OCI-LY7 (cell line): ENCODE measurements at regions not wholly inside any gene's neighbourhood (a gene's known extent, or its start where the extent isn't known, plus 50 kb on each side); places are given as distances from the start of the nearest gene placed in this dataset.

Experiments
- BruUV-seq: library from RNA; stranded (reverse); fragments of 400-500 nt; replicated peaks from 2 replicates; lab custom pipeline; 2021; lab: Mats Ljungman, UMichigan
- CTCF ChIA-PET: fragments of 300-600 bp; sonication (Branson Sonifier 250); formaldehyde crosslinking; loops from one replicate; lab custom pipeline; 2022; ENCODE audit warnings: antibody characterized with exemption; ENCODE audit not compliant: unreplicated experiment; lab: Charles Lee
- POLR2A ChIA-PET: fragments of 300-600 bp; sonication (Branson Sonifier 250); formaldehyde crosslinking; loops from one replicate; lab custom pipeline; 2022; ENCODE audit warnings: antibody characterized with exemption; lab: Charles Lee
- DNase-seq: peaks from one replicate; pipeline ENCODE4 v3.0.0-alpha.2; 2015; ENCODE audit warnings: low spot score
- H2AFZ ChIP-seq: fragments of 200-600 bp; sonication (generic), shearing (Covaris generic); 2 replicates; pipeline ENCODE4 v1.6.1; 2014; ENCODE audit warnings: mild to moderate bottlenecking, antibody characterized with exemption, low read length, moderate library complexity
- H3K27ac ChIP-seq: fragments of 200-600 bp; sonication (generic); 2 replicates; pipeline ENCODE4 v1.5.1; 2014; ENCODE audit warnings: mixed run types, low read depth, mild to moderate bottlenecking, moderate library complexity, low read length, inconsistent platforms; ENCODE audit not compliant: poor library complexity, severe bottlenecking
- H3K36me3 ChIP-seq: fragments of 200-600 bp; sonication (generic); 2 replicates; pipeline ENCODE4 v1.6.1; 2014; ENCODE audit warnings: mild to moderate bottlenecking, antibody characterized with exemption, low read length, moderate library complexity, mixed read lengths; ENCODE audit not compliant: insufficient read depth
- H3K4me1 ChIP-seq: fragments of 200-600 bp; sonication (generic); 2 replicates; pipeline ENCODE4 v1.5.1; 2014; ENCODE audit warnings: mild to moderate bottlenecking, low read length; ENCODE audit not compliant: insufficient read depth, poor library complexity, severe bottlenecking
- H3K4me2 ChIP-seq: fragments of 200-600 bp; sonication (generic); 2 replicates; pipeline ENCODE4 v1.6.1; 2014; ENCODE audit warnings: mild to moderate bottlenecking, low read length
- H3K4me3 ChIP-seq: fragments of 200-600 bp; sonication (generic); 2 replicates; pipeline ENCODE4 v1.5.1; 2014; ENCODE audit warnings: mild to moderate bottlenecking, low read depth, low read length; ENCODE audit not compliant: poor library complexity, severe bottlenecking
- H3K79me2 ChIP-seq: fragments of 200-600 bp; sonication (generic); 2 replicates; pipeline ENCODE4 v1.6.1; 2016; ENCODE audit warnings: low read depth, mild to moderate bottlenecking, low read length, moderate library complexity, mixed read lengths; ENCODE audit not compliant: insufficient read depth
- H3K9me2 ChIP-seq: fragments of 200-600 bp; sonication (generic); 2 replicates; pipeline ENCODE4 v1.6.1; 2016; ENCODE audit warnings: mild to moderate bottlenecking, low read length, mixed read lengths; ENCODE audit not compliant: insufficient read depth
- H3K9me3 ChIP-seq: fragments of 200-600 bp; sonication (generic); 2 replicates; pipeline ENCODE4 v1.6.1; 2014; ENCODE audit warnings: mild to moderate bottlenecking, mixed run types, low read length, mixed read lengths
- H4K20me1 ChIP-seq: fragments of 200-600 bp; sonication (generic); 2 replicates; pipeline ENCODE4 v1.6.1; 2014; ENCODE audit warnings: mild to moderate bottlenecking, antibody characterized with exemption, low read length, moderate library complexity, mixed read lengths; ENCODE audit not compliant: insufficient read depth
- EZH2phosphoT487 ChIP-seq: fragments of 200-600 bp; sonication (generic); IDR thresholded peaks from 2 replicates; pipeline ENCODE4 v1.6.1; 2018; ENCODE audit warnings: low read depth, borderline replicate concordance, mild to moderate bottlenecking, mixed run types, antibody characterized with exemption, low read length, moderate library complexity, mixed read lengths
- intact Hi-C: fragments of 100-400 bp; cut with micrococcal nuclease; formaldehyde crosslinking; loops from one replicate; pipeline ENCODE4 v1.10.0; 2022; ENCODE audit not compliant: unreplicated experiment
- TF ChIP-seq, protein P1 (sequence below): fragments of 200-600 bp; sonication (generic); conservative IDR thresholded peaks from 2 replicates; pipeline ENCODE4 v1.5.1; 2014; ENCODE audit warnings: mild to moderate bottlenecking, antibody characterized with exemption, low read length, moderate library complexity, mixed read lengths

DNA sequence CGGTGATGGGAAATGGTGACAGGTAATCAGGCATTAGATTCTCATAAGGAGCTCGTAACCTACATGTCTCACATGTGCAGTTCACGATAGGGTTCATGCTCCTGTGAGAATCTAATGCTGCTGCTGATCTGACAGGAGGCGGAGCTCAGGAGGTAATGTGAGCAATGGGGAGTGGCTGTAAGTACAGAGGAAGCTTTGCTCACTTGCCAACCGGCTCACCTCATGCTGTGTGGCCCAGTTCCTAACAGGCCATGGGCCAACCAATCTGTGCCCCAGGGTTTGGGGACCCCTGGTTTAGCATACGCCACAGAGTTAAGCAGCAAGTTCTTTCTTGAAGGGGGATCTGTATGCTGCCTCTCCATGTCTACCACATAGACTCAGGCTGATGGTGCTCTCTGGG, 133.1 kb downstream of the IQUB start:
- CTCF ChIA-PET = no interaction called here
- TF ChIP-seq, protein P1, sequence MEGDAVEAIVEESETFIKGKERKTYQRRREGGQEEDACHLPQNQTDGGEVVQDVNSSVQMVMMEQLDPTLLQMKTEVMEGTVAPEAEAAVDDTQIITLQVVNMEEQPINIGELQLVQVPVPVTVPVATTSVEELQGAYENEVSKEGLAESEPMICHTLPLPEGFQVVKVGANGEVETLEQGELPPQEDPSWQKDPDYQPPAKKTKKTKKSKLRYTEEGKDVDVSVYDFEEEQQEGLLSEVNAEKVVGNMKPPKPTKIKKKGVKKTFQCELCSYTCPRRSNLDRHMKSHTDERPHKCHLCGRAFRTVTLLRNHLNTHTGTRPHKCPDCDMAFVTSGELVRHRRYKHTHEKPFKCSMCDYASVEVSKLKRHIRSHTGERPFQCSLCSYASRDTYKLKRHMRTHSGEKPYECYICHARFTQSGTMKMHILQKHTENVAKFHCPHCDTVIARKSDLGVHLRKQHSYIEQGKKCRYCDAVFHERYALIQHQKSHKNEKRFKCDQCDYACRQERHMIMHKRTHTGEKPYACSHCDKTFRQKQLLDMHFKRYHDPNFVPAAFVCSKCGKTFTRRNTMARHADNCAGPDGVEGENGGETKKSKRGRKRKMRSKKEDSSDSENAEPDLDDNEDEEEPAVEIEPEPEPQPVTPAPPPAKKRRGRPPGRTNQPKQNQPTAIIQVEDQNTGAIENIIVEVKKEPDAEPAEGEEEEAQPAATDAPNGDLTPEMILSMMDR = no peak
- TF ChIP-seq EZH2phosphoT487 = no peak
- Histone ChIP-seq H3K79me2 (no peaks in the 10 kb centered on the region), H3K9me2 (no peaks in the 10 kb centered on the region), H3K4me2 (no peak overlapping the region), H3K4me1 (no peaks in the 10 kb centered on the region), H4K20me1 (no peaks in the 10 kb centered on the region), H2AFZ (no peak overlapping the region), H3K9me3 (no peaks in the 10 kb centered on the region), H3K36me3 (no peaks in the 10 kb centered on the region), H3K27ac (no peak overlapping the region), H3K4me3 (no peak overlapping the region)
- POLR2A ChIA-PET = interaction anchor here (0.7 to 1.1 kb wide), 3 partner anchors 16 to 1049 kb away, joined by 3 to 5 read pairs (median 3); no protein-coding TSS in a partner anchor
- no TSS peak for BruUV-seq
- intact Hi-C loops = no loop called here
- no peak for DNase-seq

DNA sequence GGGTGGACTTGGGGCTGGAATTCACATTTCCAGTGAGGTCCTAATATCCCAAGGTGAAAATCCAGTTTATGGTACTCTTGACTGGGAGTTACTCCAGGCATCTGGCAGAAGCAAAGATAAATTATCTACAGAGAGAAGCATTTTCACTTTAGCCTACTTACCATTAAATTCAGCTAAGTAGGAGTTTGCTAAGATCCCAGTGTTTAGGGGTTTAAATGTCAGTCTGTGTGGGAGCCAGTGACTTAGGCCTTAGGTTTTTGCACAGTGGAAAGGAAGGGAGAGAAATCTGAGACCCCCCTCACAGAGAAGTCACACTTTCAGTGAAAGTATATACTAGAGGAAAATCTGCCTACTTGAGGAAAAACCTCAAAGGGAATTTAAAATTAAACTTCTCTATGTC, 134.2 kb downstream of the IQUB start:
- no peaks in the 10 kb centered on the region for H3K79me2 ChIP-seq
- no peak overlapping the region for H3K4me3 ChIP-seq
- ChIA-PET POLR2A (no interaction called here), CTCF (no interaction called here)
- H3K36me3 ChIP-seq = no peaks in the 10 kb centered on the region
- DNase-seq = no peak
- no peaks in the 10 kb centered on the region for H4K20me1 ChIP-seq
- no peak overlapping the region for H2AFZ ChIP-seq
- TF ChIP-seq EZH2phosphoT487 = no peak
- TF ChIP-seq, protein P1 = no peak
- no peak overlapping the region for H3K27ac ChIP-seq
- H3K4me1 ChIP-seq = no peaks in the 10 kb centered on the region
- H3K9me2 ChIP-seq = no peaks in the 10 kb centered on the region
- no peaks in the 10 kb centered on the region for H3K9me3 ChIP-seq
- intact Hi-C loops = no loop called here
- H3K4me2 ChIP-seq = no peak overlapping the region
- no TSS peak for BruUV-seq

- BruUV-seq = no TSS peak
- CTCF ChIA-PET = no interaction called here
These were observed 135.5 kb downstream of the IQUB start for GRCh38 chr7:123398921-123399320.

More at GRCh38 chr7:123398921-123399320, 135.5 kb downstream of the IQUB start:
- H2AFZ ChIP-seq = no peak overlapping the region
- H3K9me2 ChIP-seq = no peaks in the 10 kb centered on the region
- H3K27ac ChIP-seq = no peak overlapping the region
- no peaks in the 10 kb centered on the region for H4K20me1 ChIP-seq
- H3K4me1 ChIP-seq = no peaks in the 10 kb centered on the region
- no peak for DNase-seq
- TF ChIP-seq, protein P1 = no peak
- TF ChIP-seq EZH2phosphoT487 = no peak
- no peaks in the 10 kb centered on the region for H3K9me3 ChIP-seq
- no peaks in the 10 kb centered on the region for H3K36me3 ChIP-seq
- intact Hi-C loops = no loop called here
- no peaks in the 10 kb centered on the region for H3K79me2 ChIP-seq
- H3K4me2 ChIP-seq = no peak overlapping the region
- POLR2A ChIA-PET = interaction anchor here (0.6 to 0.7 kb wide), 2 partner anchors 194 to 1545 kb away, joined by 3 read pairs; no protein-coding TSS in a partner anchor
- H3K4me3 ChIP-seq = no peak overlapping the region
